SKM-1 treated with dmso at 0.1 percent for 144 hours (cell line): ENCODE measurements at regions not wholly inside any gene's neighbourhood (a gene's known extent, or its start where the extent isn't known, plus 50 kb on each side); places are given as distances from the start of the nearest gene placed in this dataset.
"Not testable (repeated sequence)": the region's sequence is repeated elsewhere in the genome, so short reads cannot be mapped to it uniquely, and the experiment has no call there.

Source experiments
- DNase-seq: peaks from one replicate; lab custom pipeline; 2025; ENCODE audit not compliant: unreplicated experiment; lab: John Stamatoyannopoulos, UW

DNA sequence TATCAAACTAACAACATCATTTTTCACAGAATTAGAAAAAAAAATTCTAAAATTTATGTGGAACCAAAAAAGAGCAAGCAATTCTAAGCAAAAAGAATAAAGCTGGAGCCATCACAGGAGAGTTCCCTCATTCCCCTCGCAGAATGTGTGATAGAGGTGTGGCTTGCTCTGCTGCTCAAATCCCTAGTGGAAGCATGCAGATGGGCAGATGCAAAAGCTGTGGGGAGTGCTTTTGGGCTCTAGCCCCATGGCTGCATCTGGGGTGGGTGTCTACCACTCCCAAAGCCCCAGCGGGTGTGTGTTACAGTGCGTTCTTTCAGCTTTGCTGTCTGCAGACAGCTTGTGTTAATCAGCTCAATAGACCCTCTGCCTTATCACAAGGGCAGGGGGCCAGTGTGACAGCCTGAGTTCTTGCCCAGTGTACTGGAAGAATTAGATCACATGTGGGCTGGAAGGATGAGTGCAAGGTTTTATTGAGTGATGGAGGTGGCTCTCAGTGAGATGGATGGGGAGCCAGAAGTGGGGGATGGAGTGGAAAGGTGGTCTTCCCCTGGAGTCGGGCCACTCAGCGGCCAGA lies 575.9 kb upstream of the LRRN3 start:
- DNase-seq = not testable (repeated sequence)

DNA sequence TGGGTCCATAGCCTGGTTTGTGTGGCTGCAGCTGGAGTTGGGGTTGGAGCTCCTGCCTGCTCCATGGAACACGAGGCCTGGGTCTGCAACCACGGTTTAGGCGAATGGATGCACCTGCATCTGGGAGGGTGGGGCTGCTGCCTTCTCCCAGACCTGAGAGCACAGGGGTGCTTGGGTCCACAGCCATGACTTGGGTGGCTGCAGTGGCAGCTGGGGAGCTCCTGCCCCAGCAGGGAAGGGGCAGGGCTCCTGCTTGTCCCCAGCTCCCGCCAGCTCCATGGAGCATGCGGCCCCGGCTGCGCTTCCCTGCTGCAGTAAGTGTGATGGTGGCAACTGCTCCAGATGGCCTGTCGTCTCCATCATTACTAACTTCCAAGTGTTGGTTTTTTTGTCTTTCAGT lies 571.1 kb upstream of the LRRN3 start:
- no peak for DNase-seq

DNA sequence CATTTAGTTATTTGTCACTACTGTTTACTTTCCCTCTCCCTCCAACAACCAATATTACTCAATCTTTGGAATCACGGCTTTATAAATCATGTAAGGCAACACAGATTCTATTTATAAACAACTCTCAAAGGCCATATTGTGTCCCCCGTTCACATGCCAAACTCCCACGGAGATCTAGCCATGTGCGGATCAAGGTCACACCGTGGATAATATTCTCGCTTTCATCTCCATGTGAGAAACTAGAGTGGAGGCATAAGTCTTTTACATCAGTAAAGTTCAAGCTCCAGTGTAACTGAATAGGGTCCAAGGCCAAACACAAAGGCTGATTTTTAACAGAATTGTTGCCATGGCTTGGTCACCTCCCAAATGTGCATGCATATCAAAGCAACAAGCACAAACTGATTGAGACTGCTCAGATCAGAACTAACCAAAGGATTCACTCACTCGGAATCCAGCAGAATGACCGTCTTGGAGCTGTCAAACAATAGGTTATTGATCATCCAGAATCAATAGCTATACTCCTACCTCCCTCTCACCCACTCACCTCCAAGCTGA lies 569.5 kb upstream of the LRRN3 start:
- DNase-seq = no peak

DNA sequence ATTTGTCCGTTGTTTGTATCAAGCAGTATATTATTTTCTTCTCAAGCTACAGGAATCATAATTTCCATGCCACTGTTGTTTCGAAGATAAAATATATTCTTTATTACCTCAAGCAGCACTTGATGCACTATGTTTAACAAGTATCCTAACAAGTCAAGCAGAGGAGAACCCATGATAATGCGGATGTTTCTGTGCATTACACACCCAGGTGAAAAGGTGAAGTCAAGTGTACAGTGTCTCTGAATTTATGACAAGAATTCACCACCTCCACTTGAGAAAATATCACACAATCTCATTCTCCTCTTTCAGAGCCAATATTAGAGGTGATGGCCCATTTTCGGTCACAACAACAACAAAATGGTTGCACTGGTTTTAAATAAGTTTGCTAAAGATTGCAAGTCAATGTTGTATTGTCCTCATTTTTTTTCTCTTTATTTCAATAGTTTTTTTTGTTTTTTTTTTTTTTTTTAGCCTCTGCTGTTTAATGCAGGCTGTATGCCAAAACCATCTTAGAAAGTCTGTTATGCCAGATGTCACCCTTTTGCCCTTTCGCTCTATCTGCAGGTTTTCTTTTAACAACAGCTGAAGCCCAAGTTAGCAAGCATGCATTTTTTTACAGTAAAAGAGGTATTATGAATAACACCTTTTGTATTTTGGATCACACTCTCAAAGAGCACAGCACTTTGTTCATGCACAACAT lies 568.7 kb upstream of the LRRN3 start:
- DNase-seq = no peak

DNA sequence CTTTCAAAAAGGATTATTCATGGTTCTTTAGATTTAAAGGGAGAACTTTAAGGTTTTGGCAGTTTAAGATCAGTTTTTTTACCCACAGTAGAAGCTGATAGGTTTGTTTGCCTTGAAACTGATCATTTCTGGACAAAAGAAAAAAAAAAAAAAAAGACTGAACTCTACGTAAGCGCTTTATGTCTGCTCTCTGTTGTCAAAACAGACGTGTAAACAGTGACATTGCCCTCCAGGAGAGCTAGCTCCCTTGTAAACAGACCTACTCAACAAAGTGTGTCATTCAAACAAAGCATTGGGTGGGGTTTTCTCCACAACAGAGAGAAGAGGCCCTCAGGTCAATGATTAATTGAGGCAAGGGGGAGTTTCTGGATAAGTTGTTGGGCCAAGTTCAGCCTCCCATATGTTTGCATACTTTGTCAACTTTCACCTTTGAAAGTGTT lies 568.1 kb upstream of the LRRN3 start:
- no peak for DNase-seq

DNA sequence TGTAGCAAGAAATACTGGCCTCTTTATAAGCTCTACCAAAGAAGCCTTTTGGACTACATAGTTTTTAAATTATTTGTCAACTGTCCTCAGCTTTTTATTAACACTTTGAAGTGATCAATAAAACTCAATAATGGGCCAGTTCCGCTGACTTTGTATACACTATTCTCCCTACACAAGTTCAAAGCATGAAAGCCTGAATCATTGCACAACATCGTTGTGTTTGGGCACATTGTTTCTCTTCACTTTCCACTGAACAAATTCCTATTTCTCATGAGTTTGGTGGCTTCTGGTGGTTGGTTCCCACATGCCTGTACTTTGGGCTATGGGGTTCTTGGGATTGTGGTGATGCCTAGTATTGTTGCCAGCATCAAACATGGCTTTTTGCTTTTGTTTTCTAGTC lies 561.8 kb upstream of the LRRN3 start:
- DNase-seq = no peak

DNA sequence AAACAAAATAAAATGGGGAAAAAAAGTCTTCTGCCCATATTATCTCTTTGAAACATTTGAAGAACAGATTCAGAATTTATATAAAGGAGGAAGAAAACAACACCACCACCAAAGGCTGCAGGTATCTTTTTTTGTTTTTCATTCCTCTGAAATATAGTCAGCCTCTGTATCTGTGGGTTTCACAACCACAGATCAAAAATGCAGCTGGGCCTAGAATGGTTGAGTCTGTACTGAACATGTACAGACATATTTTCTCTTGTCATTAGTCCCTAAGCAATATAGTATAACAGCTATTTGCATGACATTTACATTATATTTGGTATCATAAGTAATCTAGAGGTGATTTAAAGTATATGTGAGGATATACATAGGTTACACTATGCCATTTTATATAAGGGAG lies 559.7 kb upstream of the LRRN3 start:
- no peak for DNase-seq

DNA sequence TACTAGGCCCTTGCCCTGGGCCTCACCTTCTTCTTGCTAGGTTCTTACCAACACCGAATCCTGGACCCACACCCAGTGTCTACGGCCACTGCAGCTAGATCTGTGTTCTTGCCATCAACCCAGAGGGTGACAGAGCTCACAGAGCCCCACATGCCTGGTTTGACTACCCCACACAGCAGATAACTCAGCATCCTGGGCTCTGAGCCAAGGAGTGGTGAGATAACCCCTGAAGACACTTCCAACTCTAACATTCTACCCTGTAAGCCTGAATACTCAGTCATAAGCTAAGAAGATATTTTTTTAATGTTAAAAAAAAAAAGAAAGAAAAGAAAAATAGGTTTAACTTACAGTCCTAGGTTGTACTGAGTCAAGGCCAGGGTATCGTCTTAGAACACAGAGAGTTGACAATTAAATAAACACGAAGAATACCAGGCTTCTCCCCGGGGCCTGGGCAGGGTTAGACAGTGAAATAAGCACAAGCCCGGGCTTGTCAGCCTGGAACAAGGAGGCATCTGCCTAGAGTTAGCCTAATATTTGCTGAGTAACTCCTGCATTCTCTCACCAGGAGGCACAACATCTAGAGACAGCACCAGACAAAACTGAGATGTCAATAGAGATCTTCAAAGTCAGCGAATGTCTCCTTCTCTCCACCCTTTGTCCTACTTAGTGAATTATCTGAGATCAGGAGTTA lies 556.5 kb upstream of the LRRN3 start:
- no peak for DNase-seq

DNA sequence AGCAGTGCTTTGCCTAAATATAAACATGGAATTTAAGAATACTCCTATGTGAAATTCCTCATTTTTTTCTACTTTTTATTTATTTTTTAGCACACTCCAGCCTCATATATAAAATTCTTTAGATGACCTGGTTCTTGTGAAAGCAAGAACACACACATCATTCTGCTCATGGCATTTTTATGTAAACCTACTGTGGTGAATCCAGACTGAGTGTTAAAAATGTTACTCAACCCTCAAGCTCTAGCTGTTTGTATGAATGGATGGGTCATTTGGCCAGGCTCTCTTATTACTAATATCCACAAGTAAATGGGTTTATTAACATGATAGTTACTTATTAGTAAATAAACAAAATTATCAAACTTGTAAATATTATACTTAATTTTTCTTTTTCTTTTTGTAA lies 551.7 kb upstream of the LRRN3 start:
- no peak for DNase-seq

DNA sequence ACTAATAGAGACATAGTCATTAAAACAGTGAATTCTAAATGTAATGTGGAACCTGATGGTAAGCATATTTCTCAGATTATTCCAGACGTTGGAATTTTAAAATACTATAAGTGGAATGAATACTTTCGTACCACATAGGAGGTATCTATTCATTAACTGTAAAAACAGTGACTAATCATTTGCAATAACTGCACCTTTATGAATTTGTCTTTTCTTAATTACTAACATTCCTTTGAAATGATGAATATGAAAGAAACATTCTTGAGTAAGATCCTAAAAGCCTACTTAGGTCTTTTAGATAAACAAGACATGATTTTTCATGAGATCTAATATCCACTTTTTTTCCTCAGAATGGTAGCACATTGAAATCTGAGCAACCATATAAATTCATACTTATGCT lies 549.0 kb upstream of the LRRN3 start:
- no peak for DNase-seq

DNA sequence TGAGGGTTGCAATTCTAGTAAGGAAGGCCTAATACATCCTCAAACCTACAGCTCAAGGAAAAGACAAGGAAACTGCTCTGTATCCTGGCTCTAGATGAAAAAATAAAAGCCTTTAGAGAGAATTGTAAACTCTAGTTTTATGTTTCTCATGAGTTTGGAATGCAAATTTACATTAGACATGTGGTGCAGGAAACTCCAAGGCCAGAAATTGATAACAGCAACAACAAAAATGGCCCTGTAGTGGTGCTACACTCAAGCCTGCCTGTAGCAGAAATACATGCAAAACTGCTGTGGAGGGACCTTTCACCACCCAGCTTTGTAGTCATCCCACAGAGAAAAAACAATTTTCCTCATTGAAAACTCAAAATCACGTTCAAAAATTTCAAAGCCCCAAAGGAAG lies 546.7 kb upstream of the LRRN3 start:
- DNase-seq = no peak

DNA sequence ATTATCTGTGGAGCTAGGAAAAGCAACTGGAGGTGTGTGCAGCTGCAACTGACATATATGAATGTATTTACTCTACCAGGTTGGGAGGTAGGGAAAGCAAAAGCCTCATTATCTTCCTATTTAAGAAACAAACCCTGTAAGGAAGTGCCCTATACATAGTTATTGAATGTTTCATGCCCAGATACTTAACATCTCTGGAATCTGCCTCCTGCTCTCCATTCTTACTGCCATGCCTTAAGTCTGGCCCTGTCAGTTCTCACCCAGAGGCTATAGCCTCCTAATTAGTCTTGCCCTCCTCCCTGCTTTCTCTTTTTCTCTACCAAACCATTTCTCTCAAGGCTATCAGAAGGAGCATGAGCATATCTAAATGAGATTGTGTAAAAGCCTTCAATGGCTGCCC lies 542.6 kb upstream of the LRRN3 start:
- no peak for DNase-seq

DNA sequence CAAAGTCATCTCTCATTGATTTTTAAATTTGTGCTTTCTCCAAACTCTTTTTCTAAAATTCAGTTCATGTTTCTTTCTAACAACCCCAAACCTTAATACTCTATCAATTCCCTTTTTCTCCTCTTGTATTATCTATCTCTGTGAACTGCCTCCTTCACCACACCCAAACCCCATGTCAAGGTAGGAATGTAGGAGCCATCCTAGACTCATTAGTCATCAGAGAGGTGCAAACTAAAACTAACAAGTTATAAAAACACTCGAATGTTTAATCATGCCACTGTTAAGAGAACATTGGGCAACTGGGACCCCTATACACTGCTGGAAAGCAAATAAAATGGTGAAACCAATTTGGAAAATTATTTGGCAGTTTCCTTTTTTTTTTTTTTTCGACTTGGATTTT lies 533.8 kb upstream of the LRRN3 start:
- no peak for DNase-seq

DNA sequence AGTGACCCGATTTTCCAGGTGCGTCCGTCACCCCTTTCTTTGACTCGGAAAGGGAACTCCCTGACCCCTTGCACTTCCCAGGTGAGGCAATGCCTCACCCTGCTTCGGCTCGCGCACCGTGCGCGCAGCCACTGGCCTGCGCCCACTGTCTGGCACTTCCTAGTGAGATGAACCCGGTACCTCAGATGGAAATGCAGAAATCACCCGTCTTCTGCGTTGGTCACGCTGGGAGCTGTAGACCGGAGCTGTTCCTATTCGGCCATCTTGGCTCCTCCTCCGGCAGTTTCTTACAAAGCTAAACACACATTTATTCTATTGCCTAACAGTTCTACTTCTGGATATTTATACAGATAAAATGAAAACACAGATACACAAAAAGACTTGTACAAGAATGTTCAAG lies 527.6 kb upstream of the LRRN3 start:
- DNase-seq = not testable (repeated sequence)

DNA sequence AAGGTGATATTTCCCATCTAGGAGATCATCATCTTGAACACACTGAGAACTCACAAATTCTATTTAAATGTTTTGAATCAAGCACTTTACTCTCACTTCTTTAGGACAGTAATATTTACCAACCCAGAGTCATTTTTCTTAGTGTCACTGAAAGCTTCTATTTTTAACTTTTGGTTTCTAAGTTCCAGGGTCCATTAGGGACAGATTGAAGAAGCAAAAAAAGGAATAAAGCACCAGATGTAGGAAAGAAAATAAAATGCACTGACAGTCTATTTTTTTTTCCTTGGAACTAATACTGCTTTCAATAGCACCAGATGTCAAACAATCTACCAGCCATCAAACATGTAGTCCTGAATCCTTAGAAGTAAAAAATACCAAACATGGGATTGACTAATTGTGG lies 526.7 kb upstream of the LRRN3 start:
- no peak for DNase-seq

DNA sequence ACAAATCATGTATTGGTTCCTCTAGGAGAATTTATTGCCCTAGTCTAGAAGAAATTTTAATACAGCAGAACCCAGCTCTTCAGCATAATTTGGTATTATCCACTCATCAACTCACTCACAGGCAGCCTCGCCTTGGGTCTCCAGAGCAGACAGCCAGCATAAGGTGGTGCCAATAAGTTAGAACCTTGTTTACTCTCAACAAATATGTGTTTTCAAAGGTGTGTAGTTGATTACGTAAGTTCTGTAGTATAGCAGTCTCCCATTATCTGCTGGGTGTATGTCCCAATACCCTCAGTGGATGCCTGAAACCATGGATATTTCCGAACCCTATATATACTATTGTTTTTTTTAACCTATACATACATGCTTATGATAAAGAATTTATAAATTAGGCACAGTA lies 522.5 kb upstream of the LRRN3 start:
- DNase-seq = no peak

DNA sequence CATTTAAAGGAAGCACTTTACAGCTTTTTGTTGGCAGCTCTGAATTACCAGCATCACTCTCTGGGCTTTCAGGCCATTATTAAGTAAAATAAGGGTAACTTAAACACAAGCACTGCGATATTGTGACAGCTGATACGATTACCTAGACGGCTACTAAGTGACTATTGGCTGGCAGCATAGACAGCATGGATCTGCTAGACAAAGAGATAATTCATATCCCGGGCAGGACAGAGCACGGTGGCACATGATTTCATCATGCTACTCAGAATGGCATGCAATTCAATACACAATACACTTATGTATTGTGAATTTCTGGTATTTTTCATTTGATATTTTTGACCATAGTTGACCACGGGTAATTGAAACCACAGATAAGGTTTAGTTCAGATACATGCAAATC lies 522.0 kb upstream of the LRRN3 start:
- no peak for DNase-seq

DNA sequence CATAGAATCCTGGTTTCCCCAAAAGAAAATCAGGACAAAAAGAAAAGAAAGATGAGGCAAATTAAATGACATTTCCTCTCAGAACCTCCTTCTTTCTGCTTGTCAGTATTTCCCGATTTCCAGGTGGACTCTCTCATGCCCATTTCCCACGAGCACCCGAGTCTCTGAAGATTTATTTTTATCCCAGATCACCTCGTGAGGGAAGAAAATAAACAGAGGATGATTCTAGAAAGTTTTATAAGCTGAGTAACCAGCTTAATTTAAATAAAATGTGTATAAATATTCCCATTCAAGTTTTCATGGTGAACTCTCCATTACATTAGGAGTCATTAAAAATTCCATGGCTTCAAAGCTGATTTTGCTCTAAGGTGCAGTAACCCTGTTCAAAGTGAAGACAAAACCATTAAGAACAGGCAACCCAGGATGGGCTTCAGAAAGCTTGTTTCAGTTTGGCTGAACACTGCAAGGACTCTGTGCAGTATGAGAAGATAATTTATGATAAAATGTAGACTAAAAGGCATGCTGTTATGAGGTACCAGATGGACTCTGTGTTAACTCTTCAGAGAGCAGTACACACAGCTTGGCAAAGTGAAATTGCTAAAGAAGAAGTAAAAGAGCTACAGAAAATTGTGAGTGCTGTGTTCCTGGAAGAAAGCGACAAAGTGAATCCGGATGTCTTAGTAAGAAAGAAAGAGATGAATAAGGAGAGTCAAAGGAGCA lies 521.3 kb upstream of the LRRN3 start:
- no peak for DNase-seq

DNA sequence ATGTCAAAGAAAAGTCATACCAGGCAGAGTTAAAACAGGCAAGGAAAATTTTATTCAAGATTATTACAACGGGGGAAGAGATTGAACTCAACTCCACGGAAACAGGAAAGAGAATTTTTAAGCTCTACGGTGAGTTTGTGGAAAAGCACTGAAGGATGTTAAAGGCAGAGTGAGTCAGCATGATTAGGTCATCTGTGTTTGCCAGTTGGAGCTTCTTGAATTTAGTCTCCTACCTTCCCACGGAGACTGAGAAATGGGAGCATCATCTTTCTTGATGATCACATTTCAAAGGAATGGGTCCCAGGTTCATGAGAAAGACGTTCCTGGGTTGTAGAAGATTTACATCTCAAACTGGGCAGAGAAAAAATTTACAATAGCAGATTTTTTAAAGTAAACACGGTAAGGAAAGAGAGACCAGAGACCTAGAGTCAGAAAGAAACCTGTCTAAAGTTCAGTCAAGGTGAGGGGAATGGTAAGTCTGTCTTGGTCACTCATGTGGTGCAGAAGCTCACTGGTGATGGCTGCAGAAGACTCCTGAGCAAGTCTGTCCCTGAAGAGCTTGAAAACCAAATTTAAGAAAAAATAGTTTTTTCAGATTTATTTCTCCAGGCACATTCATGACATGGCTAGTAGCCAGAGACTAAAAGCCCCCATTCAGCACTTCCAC lies 516.9 kb upstream of the LRRN3 start:
- no peak for DNase-seq

DNA sequence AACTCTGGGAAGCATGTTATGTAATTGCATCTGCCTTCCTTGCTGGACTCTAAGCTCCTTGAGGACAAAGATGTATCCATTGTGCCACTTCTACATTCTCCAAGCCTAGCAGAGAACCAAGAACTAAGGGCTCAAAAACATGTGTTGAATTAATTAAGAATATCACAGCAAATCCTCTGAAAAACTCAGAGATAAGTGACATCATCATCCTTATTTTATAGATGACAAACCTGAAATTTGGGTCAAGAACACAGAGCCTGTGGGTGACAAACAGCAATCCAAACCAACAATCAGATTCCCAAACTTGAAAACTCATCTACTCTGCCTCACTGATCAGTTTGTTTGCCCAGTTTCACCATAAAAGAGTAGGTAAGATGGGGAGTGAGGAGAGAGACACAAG lies 503.6 kb upstream of the LRRN3 start:
- no peak for DNase-seq

DNA sequence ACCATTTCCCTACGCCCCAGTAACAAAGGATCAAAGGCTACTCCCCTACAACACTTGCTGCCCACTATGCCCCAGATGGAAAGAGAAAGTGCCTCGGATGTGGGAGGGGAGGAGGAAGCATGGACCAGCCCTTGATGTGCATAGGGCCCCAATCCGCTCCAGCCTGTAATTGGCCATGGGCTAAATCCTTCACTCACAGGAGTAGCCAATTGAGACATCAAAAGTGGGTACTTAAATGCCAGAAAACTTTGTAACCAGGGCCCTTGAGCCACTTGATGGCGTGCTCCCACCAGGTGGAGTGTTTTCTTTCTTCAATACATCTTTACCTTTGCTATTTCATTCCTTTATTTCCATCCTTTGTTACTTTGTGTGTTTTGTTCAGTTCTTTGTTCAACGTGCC lies 500.5 kb upstream of the LRRN3 start:
- DNase-seq = no peak
